Mesothelial cell of epicardium (in vitro differentiated cells): ENCODE measurements at regions not wholly inside any gene's neighbourhood (a gene's known extent, or its start where the extent isn't known, plus 50 kb on each side); places are given as distances from the start of the nearest gene placed in this dataset.

ENCODE experiments used
- DNase-seq, 2 experiments: peaks; one replicate each; pipeline ENCODE4 v3.0.0; 2021; ENCODE audit warnings: low spot score in 2 of 2; ENCODE audit not compliant: unreplicated experiment in 2 of 2
- H3K27ac Mint-ChIP-seq: 2 replicates; pipeline ENCODE4 v1.8.0; 2021; ENCODE audit warnings: mixed read lengths
- H3K27me3 Mint-ChIP-seq: 2 replicates; pipeline ENCODE4 v1.8.0; 2021; ENCODE audit warnings: low read depth, mixed read lengths
- H3K36me3 Mint-ChIP-seq: 2 replicates; pipeline ENCODE4 v1.8.0; 2021; ENCODE audit warnings: mixed read lengths
- H3K4me1 Mint-ChIP-seq: 2 replicates; pipeline ENCODE4 v1.8.0; 2021; ENCODE audit warnings: mixed read lengths
- H3K4me3 Mint-ChIP-seq: 2 replicates; pipeline ENCODE4 v1.8.0; 2021; ENCODE audit warnings: mild to moderate bottlenecking, moderate library complexity, mixed read lengths
- H3K9me3 Mint-ChIP-seq: 2 replicates; pipeline ENCODE4 v1.8.0; 2021; ENCODE audit warnings: mixed read lengths
- CTCF ChIP-seq: fragments of 200-600 bp; sonication (generic); IDR thresholded peaks from one replicate; pipeline ENCODE4 v1.5.0; 2021; ENCODE audit warnings: antibody characterized with exemption; ENCODE audit not compliant: unreplicated experiment

GRCh38 chr15:98592136-98592535 is 56.2 kb upstream of the IGF1R start:
- Mint-ChIP-seq H3K27ac (no peak overlapping the region), H3K36me3 (no peaks in the 10 kb centered on the region), H3K4me1 (peaks cover 5% of the 10 kb centered on the region), H3K27me3 (peaks cover 21% of the 10 kb centered on the region), H3K4me3 (no peak overlapping the region), H3K9me3 (no peaks in the 10 kb centered on the region)
- DNase-seq: no peak
- TF ChIP-seq CTCF: no peak

- Mint-ChIP-seq H3K9me3 (no peaks in the 10 kb centered on the region), H3K36me3 (no peaks in the 10 kb centered on the region), H3K4me1 (peaks cover 24% of the 10 kb centered on the region), H3K27me3 (peaks cover 11% of the 10 kb centered on the region), H3K4me3 (no peak overlapping the region), H3K27ac (no peak overlapping the region)
- TF ChIP-seq CTCF: no peak
- DNase-seq: no peak
These were observed 52.2 kb upstream of the IGF1R start for GRCh38 chr15:98596131-98596530.

- H3K4me3 Mint-ChIP-seq: no peak overlapping the region
- H3K4me1 Mint-ChIP-seq: peaks cover 19% of the 10 kb centered on the region
- TF ChIP-seq CTCF: no peak
- peaks cover 5% of the 10 kb centered on the region for H3K27me3 Mint-ChIP-seq
- DNase-seq: no peak
- H3K27ac Mint-ChIP-seq: no peak overlapping the region
- H3K36me3 Mint-ChIP-seq: no peaks in the 10 kb centered on the region
- H3K9me3 Mint-ChIP-seq: peaks cover under 1% of the 10 kb centered on the region
These were observed 51.4 kb upstream of the IGF1R start for GRCh38 chr15:98596885-98597392.

GRCh38 chr15:98597666-98598065 is 50.7 kb upstream of the IGF1R start:
- Mint-ChIP-seq H3K36me3 (peaks cover 2% of the 10 kb centered on the region), H3K9me3 (peaks cover 4% of the 10 kb centered on the region), H3K27ac (no peak overlapping the region), H3K4me3 (no peak overlapping the region), H3K27me3 (peaks cover 2% of the 10 kb centered on the region), H3K4me1 (peaks cover 19% of the 10 kb centered on the region)
- no peak for DNase-seq
- TF ChIP-seq CTCF: no peak
